ENCODE measurements at regions not wholly inside any gene's neighbourhood (a gene's known extent, or its start where the extent isn't known, plus 50 kb on each side); places are given as distances from the start of the nearest gene placed in this dataset.
A peak's percentile ranks its signal among the peaks of the same experiment; 100 is the strongest.

- peaks cover 0 to 3% (median 2%) of the 10 kb centered on the region in 4 experiments; a peak in 4 of 7 replicates for H3K4me1 ChIP-seq (replicated peaks in 1 of 4; ENCODE audit: control insufficient read depth in 3 of 4, insufficient read depth in 4 of 4, low read length in 3 of 4)
- H2BK120ac ChIP-seq (replicated peaks; ENCODE audit: low read depth, low read length), result no peak overlapping the region
- no peaks in the 10 kb centered on the region for H4K20me1 ChIP-seq (replicated peaks in 1 of 2; ENCODE audit: control insufficient read depth in 1 of 2, insufficient read depth in 2 of 2, low read length in 2 of 2)
- no peaks in the 10 kb centered on the region for H3K79me1 ChIP-seq (ENCODE audit: low read depth, low read length)
- H3K14ac ChIP-seq (ENCODE audit: insufficient read length), result no peak overlapping the region
- no peaks in the 10 kb centered on the region for H3K79me2 ChIP-seq (ENCODE audit: control insufficient read depth in 1 of 2, insufficient read depth in 2 of 2, low read length in 2 of 2)
- H4K5ac ChIP-seq (ENCODE audit: insufficient read length, low read depth, low read length), result no peak overlapping the region
- no peak for DNase-seq (ENCODE audit: low read depth in 1 of 2, low spot score in 2 of 2)
- H3K36me3 ChIP-seq (ENCODE audit: control insufficient read depth in 2 of 4, insufficient read depth in 4 of 4, low read length in 3 of 4), result no peaks in the 10 kb centered on the region
- WGBS, 2 experiments (ENCODE audit: extremely low coverage in 1 of 2, insufficient coverage in 1 of 2, insufficient read length in 1 of 2, insufficient replicate concordance in 2 of 2, low coverage in 1 of 2, low lambda C conversion rate in 2 of 2, missing lambda C conversion rate in 1 of 2), result 77% methylated on average over 6 of the region's 6 CpGs; no CpG with 5 or more reads in 1 of the 2 experiments
- ChIA-PET POLR2A (ENCODE audit: partially characterized antibody) (no interaction called here), CTCF (ENCODE audit: partially characterized antibody) (interaction anchor here (0.8 to 1.3 kb wide), 3 partner anchors 157 to 543 kb away, joined by 3 to 4 read pairs (median 3); no protein-coding TSS in a partner anchor)
- no peak overlapping the region for H2AK5ac ChIP-seq (ENCODE audit: low read depth, low read length)
- no peak overlapping the region for H2BK20ac ChIP-seq (ENCODE audit: low read length)
- H3K4ac ChIP-seq (replicated peaks; ENCODE audit: insufficient read length, low read depth, low read length), result no peak overlapping the region
- no peaks in the 10 kb centered on the region; the same call in 1 of the 2 replicates for H3K23me2 ChIP-seq (ENCODE audit: low read depth, low read length)
- no peak overlapping the region for H3K27ac ChIP-seq (ENCODE audit: low read depth, low read length)
- no peaks in the 10 kb centered on the region for H3K9me3 ChIP-seq (ENCODE audit: insufficient read depth in 2 of 2, low read depth in 1 of 2, low read length in 1 of 2)
- H3K9ac ChIP-seq (replicated peaks in 1 of 4; ENCODE audit: extremely low read depth in 1 of 4, low read depth in 3 of 4, low read length in 3 of 4), result no peak overlapping the region; a peak in 1 of 7 replicates
- peak overlapping the region; percentile 35; the same call in 1 of the 2 replicates for H2AFZ ChIP-seq (ENCODE audit: low read length)
- no peak overlapping the region for H4K8ac ChIP-seq (ENCODE audit: extremely low read depth, insufficient read depth, low read length)
- no peak overlapping the region for H2BK15ac ChIP-seq (ENCODE audit: low read length)
- H3K56ac ChIP-seq (replicated peaks; ENCODE audit: insufficient read length, low read depth, low read length), result no peak overlapping the region
- no peak overlapping the region for H3K4me2 ChIP-seq (ENCODE audit: insufficient read depth in 1 of 2, low read depth in 2 of 2, low read length in 2 of 2)
- H3K27me3 ChIP-seq (replicated peaks in 1 of 4; ENCODE audit: control insufficient read depth in 3 of 4, extremely low read depth in 1 of 4, insufficient read depth in 3 of 4, low read length in 3 of 4), result peaks cover 0 to 9% (median 3%) of the 10 kb centered on the region in 4 experiments; a peak in 4 of 7 replicates
- no peak overlapping the region for H2BK5ac ChIP-seq (ENCODE audit: low read depth, low read length)
- no peak for FAIRE-seq
- H4K91ac ChIP-seq (replicated peaks; ENCODE audit: insufficient read length, low read length), result no peak overlapping the region
- no peak overlapping the region for H2BK12ac ChIP-seq (ENCODE audit: low read depth, low read length)
- no peak overlapping the region for H3K18ac ChIP-seq (ENCODE audit: extremely low read depth, low read length)
- H3K23ac ChIP-seq (ENCODE audit: insufficient read length), result no peak overlapping the region
- H3K4me3 ChIP-seq (ENCODE audit: extremely low read depth in 1 of 4, insufficient read depth in 2 of 4, low read depth in 3 of 4, low read length in 4 of 4), result no peak overlapping the region
Measured at GRCh38 chr2:59184276-59185020, 943.3 kb upstream of the FANCL start.
